Caco-2 (cell line): ENCODE measurements at regions not wholly inside any gene's neighbourhood (a gene's known extent, or its start where the extent isn't known, plus 50 kb on each side); places are given as distances from the start of the nearest gene placed in this dataset.

Experiments used
- BruUV-seq: library from RNA; stranded (reverse); fragments of 400-500 nt; replicated peaks from 2 replicates; lab custom pipeline; 2021; lab: Mats Ljungman, UMichigan
- CTCF ChIA-PET: fragments of 300-600 bp; sonication (Branson Sonifier 250); formaldehyde crosslinking; loops from one replicate; lab custom pipeline; 2022; ENCODE audit warnings: antibody characterized with exemption; lab: Charles Lee
- POLR2A ChIA-PET: fragments of 300-600 bp; sonication (Branson Sonifier 250); formaldehyde crosslinking; loops from one replicate; lab custom pipeline; 2022; ENCODE audit warnings: antibody characterized with exemption; lab: Charles Lee
- DNase-seq, 2 experiments: peaks; one replicate each; pipeline versions ENCODE4 v3.0.0 to v3.0.0-alpha.2; 2020 to 2022
- H3K27me3 ChIP-seq: replicated peaks from 2 replicates; pipeline ENCODE4 v1.6.0; 2011; ENCODE audit warnings: low read length; ENCODE audit not compliant: control insufficient read depth, insufficient read depth
- H3K36me3 ChIP-seq: 2 replicates; pipeline ENCODE4 v1.5.1; 2011; ENCODE audit warnings: low read length; ENCODE audit not compliant: control insufficient read depth, insufficient read depth
- H3K4me1 ChIP-seq: fragments of 250-450 bp; sonication (Bioruptor Pico); 2 replicates; pipeline ENCODE4 v1.5.1; 2020; ENCODE audit warnings: mild to moderate bottlenecking
- H3K4me3 ChIP-seq: 2 replicates; pipeline ENCODE4 v1.5.1; 2011; ENCODE audit warnings: low read depth, mild to moderate bottlenecking, control low read depth, low read length
- H3K9me3 ChIP-seq: fragments of 250-450 bp; sonication (Bioruptor Pico); 2 replicates; pipeline ENCODE4 v1.5.1; 2020; ENCODE audit warnings: mild to moderate bottlenecking, moderate library complexity
- H3K27ac Mint-ChIP-seq: one replicate; pipeline ENCODE4 v1.8.0; 2022; ENCODE audit warnings: mixed read lengths; ENCODE audit not compliant: unreplicated experiment
- H3K27me3 Mint-ChIP-seq: one replicate; pipeline ENCODE4 v1.8.0; 2022; ENCODE audit warnings: mixed read lengths; ENCODE audit not compliant: insufficient read depth, unreplicated experiment
- H3K36me3 Mint-ChIP-seq: one replicate; pipeline ENCODE4 v1.8.0; 2022; ENCODE audit warnings: mild to moderate bottlenecking, mixed read lengths; ENCODE audit not compliant: insufficient read depth, unreplicated experiment
- H3K4me1 Mint-ChIP-seq: one replicate; pipeline ENCODE4 v1.8.0; 2022; ENCODE audit warnings: low read depth, mixed read lengths; ENCODE audit not compliant: unreplicated experiment
- H3K4me3 Mint-ChIP-seq: one replicate; pipeline ENCODE4 v1.8.0; 2022; ENCODE audit warnings: mild to moderate bottlenecking, moderate library complexity, mixed read lengths; ENCODE audit not compliant: unreplicated experiment
- H3K9me3 Mint-ChIP-seq: one replicate; pipeline ENCODE4 v1.8.0; 2022; ENCODE audit warnings: mixed read lengths; ENCODE audit not compliant: unreplicated experiment
- CTCF ChIP-seq, 2 experiments: fragments of 200-600 bp in 1 of 2; IDR thresholded peaks; 1 replicate in 1 of 2; 2 replicates in 1 of 2; pipeline versions ENCODE4 v1.5.1 to v1.8.0; 2011 to 2022; ENCODE audit warnings: antibody characterized with exemption in 1 of 2, control low read depth in 1 of 2, inconsistent platforms in 1 of 2, low read depth in 1 of 2, low read length in 1 of 2, mild to moderate bottlenecking in 1 of 2, moderate library complexity in 1 of 2; ENCODE audit not compliant: insufficient read depth in 1 of 2, severe bottlenecking in 1 of 2, unreplicated experiment in 1 of 2
- intact Hi-C: fragments of 100-400 bp; cut with micrococcal nuclease; formaldehyde crosslinking; loops from one replicate; pipeline ENCODE4 v1.10.0; 2022; ENCODE audit not compliant: unreplicated experiment

GRCh38 chr19:31633014-31633413 is 283.8 kb upstream of the TSHZ3 start:
- no peak overlapping the region for H3K4me3 ChIP-seq
- no peaks in the 10 kb centered on the region for H3K27me3 ChIP-seq
- H3K27ac Mint-ChIP-seq: no peak overlapping the region
- no peak for DNase-seq
- peaks cover 6% of the 10 kb centered on the region for H3K27me3 Mint-ChIP-seq
- intact Hi-C loops: no loop called here
- no peaks in the 10 kb centered on the region for H3K4me1 ChIP-seq
- no peaks in the 10 kb centered on the region for H3K4me1 Mint-ChIP-seq
- H3K36me3 Mint-ChIP-seq: no peaks in the 10 kb centered on the region
- TF ChIP-seq CTCF (IDR thresholded peaks at IDR 0.05; ENCODE audit: insufficient read depth in 1 of 2, low read depth in 1 of 2, low read length in 1 of 2, severe bottlenecking in 1 of 2, unreplicated experiment in 1 of 2): no peak
- CTCF ChIA-PET: no interaction called here
- no peaks in the 10 kb centered on the region for H3K9me3 Mint-ChIP-seq
- H3K9me3 ChIP-seq: no peaks in the 10 kb centered on the region
- no TSS peak for BruUV-seq
- POLR2A ChIA-PET: no interaction called here
- no peaks in the 10 kb centered on the region for H3K36me3 ChIP-seq
- no peak overlapping the region for H3K4me3 Mint-ChIP-seq

- Mint-ChIP-seq H3K4me3 (no peak overlapping the region), H3K27me3 (peaks cover 4% of the 10 kb centered on the region), H3K36me3 (no peaks in the 10 kb centered on the region), H3K4me1 (no peaks in the 10 kb centered on the region), H3K27ac (no peak overlapping the region), H3K9me3 (no peaks in the 10 kb centered on the region)
- H3K27me3 ChIP-seq: no peaks in the 10 kb centered on the region
- intact Hi-C loops: no loop called here
- no peak for TF ChIP-seq CTCF (IDR thresholded peaks at IDR 0.05; ENCODE audit: insufficient read depth in 1 of 2, low read depth in 1 of 2, low read length in 1 of 2, severe bottlenecking in 1 of 2, unreplicated experiment in 1 of 2)
- CTCF ChIA-PET: no interaction called here
- H3K9me3 ChIP-seq: no peaks in the 10 kb centered on the region
- H3K4me1 ChIP-seq: no peaks in the 10 kb centered on the region
- DNase-seq: no peak
- H3K36me3 ChIP-seq: no peaks in the 10 kb centered on the region
- no TSS peak for BruUV-seq
- POLR2A ChIA-PET: no interaction called here
- H3K4me3 ChIP-seq: no peak overlapping the region
These were observed 290.1 kb upstream of the TSHZ3 start for GRCh38 chr19:31639306-31639705.

- H3K9me3 ChIP-seq: no peaks in the 10 kb centered on the region
- ChIA-PET POLR2A (no interaction called here), CTCF (no interaction called here)
- DNase-seq: no peak
- H3K4me3 ChIP-seq: no peak overlapping the region
- no peaks in the 10 kb centered on the region for H3K36me3 Mint-ChIP-seq
- no peak for TF ChIP-seq CTCF (IDR thresholded peaks at IDR 0.05; ENCODE audit: insufficient read depth in 1 of 2, low read depth in 1 of 2, low read length in 1 of 2, severe bottlenecking in 1 of 2, unreplicated experiment in 1 of 2)
- intact Hi-C loops: no loop called here
- no peaks in the 10 kb centered on the region for H3K36me3 ChIP-seq
- no TSS peak for BruUV-seq
- H3K4me3 Mint-ChIP-seq: no peak overlapping the region
- no peaks in the 10 kb centered on the region for H3K4me1 Mint-ChIP-seq
- H3K27me3 Mint-ChIP-seq: no peaks in the 10 kb centered on the region
- H3K27ac Mint-ChIP-seq: no peak overlapping the region
- H3K4me1 ChIP-seq: no peaks in the 10 kb centered on the region
- peaks cover 11% of the 10 kb centered on the region for H3K9me3 Mint-ChIP-seq
- H3K27me3 ChIP-seq: no peaks in the 10 kb centered on the region
These were observed 292.4 kb upstream of the TSHZ3 start for GRCh38 chr19:31641591-31641990.
